HepG2 (cell line): ENCODE measurements at regions not wholly inside any gene's neighbourhood (a gene's known extent, or its start where the extent isn't known, plus 50 kb on each side); places are given as distances from the start of the nearest gene placed in this dataset.

Experiments
- ATAC-seq: fragments of 200-7000 bp; cut with Tn5 transposase; 3 replicates; pipeline ENCODE4 v1.9.1; 2020; ENCODE audit warnings: mild to moderate bottlenecking, moderate library complexity
- BruUV-seq: library from RNA; stranded (reverse); fragments of 400-500 nt; replicated peaks from 2 replicates; lab custom pipeline; 2021; lab: Mats Ljungman, UMichigan
- CTCF ChIA-PET: fragments of 300-600 bp; formaldehyde crosslinking; extraction: SDS; loops from one replicate; lab custom pipeline; 2021; ENCODE audit warnings: low total read pairs, inconsistent platforms, low intra/inter-chr PET ratio; lab: Yijun Ruan, JAX
- POLR2A ChIA-PET: fragments of 350-600 bp; sonication (Branson Sonifier 250); formaldehyde crosslinking; loops from one replicate; lab custom pipeline; 2020; ENCODE audit warnings: antibody characterized with exemption, inconsistent platforms; lab: Yijun Ruan, JAX
- DNase-seq: peaks from one replicate; pipeline ENCODE4 v3.0.0-alpha.2; 2015; ENCODE audit warnings: low spot score
- FAIRE-seq: peaks from 3 replicates; lab custom pipeline; 2011; peaks lifted over from hg19 to GRCh38; lab: Jason Lieb, UNC
- H2AFZ ChIP-seq: one replicate; pipeline ENCODE4 v1.6.1; 2011; ENCODE audit warnings: low read length, inconsistent platforms
- H3K27ac ChIP-seq: fragments of 300-600 bp; 3 replicates; pipeline ENCODE4 v1.8.0; 2011; ENCODE audit warnings: mixed run types, mild to moderate bottlenecking, mixed read lengths, low read length, inconsistent platforms; ENCODE audit not compliant: insufficient read depth; ENCODE audit errors: extremely low read length
- H3K27me3 ChIP-seq, 2 experiments: fragments of 200-600 bp in 1 of 2; 2 replicates in 1 of 2; 3 replicates in 1 of 2; pipeline versions ENCODE4 v1.6.0 to v1.8.0; 2011; ENCODE audit warnings: low read length in 2 of 2, mild to moderate bottlenecking in 2 of 2, moderate library complexity in 2 of 2, inconsistent platforms in 1 of 2; ENCODE audit not compliant: insufficient read depth in 2 of 2, control insufficient read depth in 1 of 2
- H3K36me3 ChIP-seq, 2 experiments: fragments of 200-600 bp in 1 of 2; replicated peaks in 1 of 2; 2 replicates in 1 of 2; 3 replicates in 1 of 2; pipeline versions ENCODE4 v1.5.1 to v1.8.0; 2011; ENCODE audit warnings: low read length in 2 of 2, inconsistent platforms in 1 of 2; ENCODE audit not compliant: insufficient read depth in 2 of 2, control insufficient read depth in 1 of 2
- H3K4me1 ChIP-seq: 2 replicates; pipeline ENCODE4 v1.5.1; 2012; ENCODE audit warnings: low read length, inconsistent platforms; ENCODE audit not compliant: insufficient read depth
- H3K4me2 ChIP-seq: 2 replicates; pipeline ENCODE4 v1.6.0; 2011; ENCODE audit warnings: low read depth, low read length, inconsistent platforms
- H3K4me3 ChIP-seq, 3 experiments: fragments of 200-600 bp in 1 of 3; sonication (generic), shearing (Covaris generic) in 1 of 3; replicated peaks in 1 of 3; 2 replicates each; pipeline ENCODE4 v1.5.1; 2011 to 2016; ENCODE audit warnings: low read length in 3 of 3, inconsistent platforms in 2 of 3, low read depth in 2 of 3, mild to moderate bottlenecking in 2 of 3, control low read depth in 1 of 3, mixed read lengths in 1 of 3; ENCODE audit not compliant: insufficient read depth in 1 of 3
- H3K79me2 ChIP-seq: one replicate; pipeline ENCODE4 v1.6.1; 2011; ENCODE audit warnings: low read length, inconsistent platforms; ENCODE audit not compliant: insufficient read depth
- H3K9ac ChIP-seq: 2 replicates; pipeline ENCODE4 v1.6.0; 2011; ENCODE audit warnings: mild to moderate bottlenecking, low read depth, low read length, inconsistent platforms; ENCODE audit not compliant: insufficient read depth
- H3K9me3 ChIP-seq: 2 replicates; pipeline ENCODE4 v1.5.1; 2012; ENCODE audit warnings: mild to moderate bottlenecking, low read length
- H4K20me1 ChIP-seq: 2 replicates; pipeline ENCODE4 v1.6.0; 2011; ENCODE audit warnings: inconsistent platforms, mild to moderate bottlenecking, low read length, moderate library complexity; ENCODE audit not compliant: insufficient read depth
- CBX1 ChIP-seq: IDR thresholded peaks from one replicate; pipeline ENCODE4 v1.6.1; 2016; ENCODE audit warnings: antibody characterized with exemption, low read depth
- CREB1 ChIP-seq, 2 experiments: fragments of 450-650 bp in 1 of 2; IDR thresholded peaks; 2 replicates each; pipeline ENCODE4 v1.6.1; 2016 to 2017; ENCODE audit warnings: control low read depth in 1 of 2, mild to moderate bottlenecking in 1 of 2, missing compliant biosample characterization in 1 of 2, missing genetic modification characterization in 1 of 2
- GPBP1L1 ChIP-seq: sonication (generic); formaldehyde crosslinking; IDR thresholded peaks from 2 replicates; pipeline ENCODE4 v1.5.0; 2020; ENCODE audit warnings: mild to moderate bottlenecking, missing genetic modification reagents
- HNRNPK ChIP-seq: fragments of 200-400 bp; formaldehyde crosslinking; IDR thresholded peaks from 2 replicates; pipeline ENCODE4 v1.6.1; 2018; ENCODE audit warnings: low read length, low read depth, moderate library complexity, mild to moderate bottlenecking; ENCODE audit not compliant: poor library complexity, severe bottlenecking
- YY1 ChIP-seq: IDR thresholded peaks from 2 replicates; pipeline ENCODE4 v1.6.1; 2011; ENCODE audit warnings: low read length, low read depth, moderate library complexity, mild to moderate bottlenecking; ENCODE audit not compliant: insufficient read depth, insufficient replicate concordance
- ZBED4 ChIP-seq: sonication (generic); formaldehyde crosslinking; IDR thresholded peaks from 2 replicates; pipeline ENCODE4 v1.4.0; 2020; ENCODE audit warnings: missing genetic modification reagents, borderline replicate concordance
- ZNF672 ChIP-seq: sonication (generic); formaldehyde crosslinking; IDR thresholded peaks from 2 replicates; pipeline ENCODE4 v1.8.1; 2022; ENCODE audit warnings: missing genetic modification reagents
- WGBS: methylation state at CpG from one replicate; pipeline ENCODE4 v1.1.6; 2017; ENCODE audit warnings: low lambda C conversion rate; 5-methylcytosine and 5-hydroxymethylcytosine counted together
- in situ Hi-C: cut with HindIII; loops from 2 replicates; pipeline ENCODE4 v1.10.0; 2017; ENCODE audit warnings: low pct_unique_long_range_greater_than_20kb; ENCODE audit not compliant: extremely low pct_ligation_motif_present
- intact Hi-C: fragments of 100-400 bp; cut with micrococcal nuclease; formaldehyde crosslinking; loops from one replicate; pipeline ENCODE4 v1.10.0; 2022; ENCODE audit not compliant: unreplicated experiment

- no peak for TF ChIP-seq HNRNPK
- no peak for TF ChIP-seq GPBP1L1
- TF ChIP-seq ZNF672 (CRISPR knock-in tag), result no peak
- TF ChIP-seq CBX1, result no peak
- TF ChIP-seq, all 625 proteins: peak for 0
Measured at GRCh38 chr10:43962346-43963191, 313.9 kb upstream of the ZNF32 start (continued).

GRCh38 chr10:43961523-43962345 lies 313.1 kb upstream of the ZNF32 start:
- no peak for ATAC-seq

More at GRCh38 chr10:43961523-43962345, 313.1 kb upstream of the ZNF32 start:
- Histone ChIP-seq H3K4me1 (no peaks in the 10 kb centered on the region), H3K36me3 (no peaks in the 10 kb centered on the region), H4K20me1 (no peaks in the 10 kb centered on the region), H3K4me2 (no peak overlapping the region), H3K9ac (no peak overlapping the region), H3K79me2 (no peaks in the 10 kb centered on the region), H3K27me3 (peaks cover 0 to 15% of the 10 kb centered on the region in 2 experiments; a peak in 4 of 5 replicates), H2AFZ (no peak overlapping the region), H3K27ac (no peak overlapping the region), H3K9me3 (no peaks in the 10 kb centered on the region), H3K4me3 (no peak overlapping the region)
- FAIRE-seq (no peak), DNase-seq (no peak)
- in situ Hi-C loops, result no loop called here
- intact Hi-C loops, result no loop called here
- TF ChIP-seq ZBED4 (CRISPR knock-in tag) (no peak), YY1 (no peak), CREB1 (IDR thresholded peaks at IDR 0.05) (peak; percentile 51), CREB1 (CRISPR knock-in tag; IDR thresholded peaks at IDR 0.05) (no peak)
- CTCF ChIA-PET, result no interaction called here
- WGBS, result 46% methylated on average over 14 of the region's 15 CpGs
- BruUV-seq, result no TSS peak
- POLR2A ChIA-PET, result no interaction called here
